ENCODE measurements at regions not wholly inside any gene's neighbourhood (a gene's known extent, or its start where the extent isn't known, plus 50 kb on each side); places are given as distances from the start of the nearest gene placed in this dataset.
"Not testable (repeated sequence)": the region's sequence is repeated elsewhere in the genome, so short reads cannot be mapped to it uniquely, and the experiment has no call there.

GRCh38 chr4:4052933-4053332, 173.8 kb downstream of the OTOP1 start:
- TF ChIP-seq, protein P1, sequence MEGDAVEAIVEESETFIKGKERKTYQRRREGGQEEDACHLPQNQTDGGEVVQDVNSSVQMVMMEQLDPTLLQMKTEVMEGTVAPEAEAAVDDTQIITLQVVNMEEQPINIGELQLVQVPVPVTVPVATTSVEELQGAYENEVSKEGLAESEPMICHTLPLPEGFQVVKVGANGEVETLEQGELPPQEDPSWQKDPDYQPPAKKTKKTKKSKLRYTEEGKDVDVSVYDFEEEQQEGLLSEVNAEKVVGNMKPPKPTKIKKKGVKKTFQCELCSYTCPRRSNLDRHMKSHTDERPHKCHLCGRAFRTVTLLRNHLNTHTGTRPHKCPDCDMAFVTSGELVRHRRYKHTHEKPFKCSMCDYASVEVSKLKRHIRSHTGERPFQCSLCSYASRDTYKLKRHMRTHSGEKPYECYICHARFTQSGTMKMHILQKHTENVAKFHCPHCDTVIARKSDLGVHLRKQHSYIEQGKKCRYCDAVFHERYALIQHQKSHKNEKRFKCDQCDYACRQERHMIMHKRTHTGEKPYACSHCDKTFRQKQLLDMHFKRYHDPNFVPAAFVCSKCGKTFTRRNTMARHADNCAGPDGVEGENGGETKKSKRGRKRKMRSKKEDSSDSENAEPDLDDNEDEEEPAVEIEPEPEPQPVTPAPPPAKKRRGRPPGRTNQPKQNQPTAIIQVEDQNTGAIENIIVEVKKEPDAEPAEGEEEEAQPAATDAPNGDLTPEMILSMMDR (conservative IDR thresholded peaks at IDR 0.05; ENCODE audit: low read depth, low read length), result not testable (repeated sequence)
- TF ChIP-seq EZH2 (IDR thresholded peaks at IDR 0.05; ENCODE audit: low read length, unreplicated experiment), result not testable (repeated sequence)

All from PC-3 (cell line).